ENCODE measurements at regions not wholly inside any gene's neighbourhood (a gene's known extent, or its start where the extent isn't known, plus 50 kb on each side); places are given as distances from the start of the nearest gene placed in this dataset.

GRCh38 chr16:47861999-47862398 is 293.8 kb downstream of the ABCC12 start:
- no peak for TF ChIP-seq ARNTL (CRISPR knock-in tag; IDR thresholded peaks at IDR 0.05; ENCODE audit: borderline replicate concordance, low read depth)
- no peak for TF ChIP-seq OSR1 (CRISPR knock-in tag; IDR thresholded peaks at IDR 0.05)
- TF ChIP-seq RARB (CRISPR knock-in tag; IDR thresholded peaks at IDR 0.05): no peak

All from SK-N-SH treated with all-trans-retinoic acid at 6 μM for 48 hours (cell line).